ENCODE measurements at regions not wholly inside any gene's neighbourhood (a gene's known extent, or its start where the extent isn't known, plus 50 kb on each side); places are given as distances from the start of the nearest gene placed in this dataset.

DNA sequence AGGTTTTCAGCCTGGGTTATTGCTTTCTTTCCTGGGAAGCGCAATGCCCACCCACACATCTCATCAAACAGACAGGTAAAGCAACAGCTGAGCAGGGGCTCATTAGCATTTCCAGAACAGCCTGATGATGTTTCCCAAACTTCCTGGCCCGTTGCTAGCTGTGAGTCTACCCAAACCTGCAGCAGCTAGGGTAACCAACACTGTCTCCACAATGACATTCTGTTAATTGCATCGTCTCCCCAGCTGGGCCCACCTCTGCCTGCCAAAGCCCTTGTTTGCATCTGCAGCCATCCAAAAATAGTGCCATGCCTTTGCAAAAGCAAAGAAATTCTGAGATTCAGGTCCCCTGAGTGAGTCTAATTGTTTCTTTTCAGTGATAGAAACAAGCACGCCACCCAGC lies 273.0 kb downstream of the MED10 start:
- Histone ChIP-seq H2BK5ac (ENCODE audit: insufficient read length, low read length) (no peak overlapping the region), H3K9me3 (ENCODE audit: control insufficient read depth, low read depth, low read length) (no peaks in the 10 kb centered on the region), H3K79me1 (ENCODE audit: insufficient read depth, low read depth, low read length, poor library complexity, severe bottlenecking) (no peaks in the 10 kb centered on the region), H3K23me2 (ENCODE audit: insufficient read length, low read depth, low read length, poor library complexity, severe bottlenecking) (no peaks in the 10 kb centered on the region), H3K4ac (ENCODE audit: low read depth, low read length) (no peak overlapping the region), H4K20me1 (ENCODE audit: control insufficient read depth, insufficient read depth, insufficient read length) (no peaks in the 10 kb centered on the region), H4K91ac (ENCODE audit: insufficient read length, low read depth, low read length) (no peak overlapping the region), H2BK20ac (ENCODE audit: low read depth, low read length, poor library complexity, severe bottlenecking) (no peak overlapping the region), H3T11ph (ENCODE audit: low read length) (no peak overlapping the region), H3K4me2 (ENCODE audit: insufficient read depth, insufficient read length, low read length) (no peak overlapping the region), H2BK12ac (ENCODE audit: insufficient read length, low read depth, low read length) (no peak overlapping the region), H4K8ac (replicated peaks; ENCODE audit: insufficient read length, low read depth, low read length) (no peak overlapping the region), H3K23ac (ENCODE audit: insufficient read length, low read depth, low read length) (no peak overlapping the region), H3K4me1 (ENCODE audit: insufficient read depth, low read length) (no peaks in the 10 kb centered on the region), H2AK5ac (ENCODE audit: insufficient read length, low read length) (no peak overlapping the region), H3K27me3 (ENCODE audit: insufficient read depth, low read length) (no peaks in the 10 kb centered on the region), H2BK15ac (ENCODE audit: low read depth, low read length) (no peak overlapping the region), H3K9ac (ENCODE audit: extremely low read depth, insufficient read length, low read length) (no peak overlapping the region), H3K79me2 (ENCODE audit: insufficient read depth, low read length) (no peaks in the 10 kb centered on the region), H3K56ac (ENCODE audit: insufficient read length, low read depth, low read length) (no peak overlapping the region), H3K27ac (ENCODE audit: insufficient read length, low read depth, low read length) (no peak overlapping the region), H4K5ac (ENCODE audit: insufficient read length, low read depth, low read length) (no peak overlapping the region), H3K14ac (ENCODE audit: insufficient read depth, low read length) (no peak overlapping the region), H2BK120ac (ENCODE audit: low read depth, low read length, poor library complexity, severe bottlenecking) (no peak overlapping the region), H3K18ac (ENCODE audit: insufficient read length, low read depth, low read length) (no peak overlapping the region), H2AFZ (ENCODE audit: low read length) (no peak overlapping the region)
- TF ChIP-seq, protein P1, sequence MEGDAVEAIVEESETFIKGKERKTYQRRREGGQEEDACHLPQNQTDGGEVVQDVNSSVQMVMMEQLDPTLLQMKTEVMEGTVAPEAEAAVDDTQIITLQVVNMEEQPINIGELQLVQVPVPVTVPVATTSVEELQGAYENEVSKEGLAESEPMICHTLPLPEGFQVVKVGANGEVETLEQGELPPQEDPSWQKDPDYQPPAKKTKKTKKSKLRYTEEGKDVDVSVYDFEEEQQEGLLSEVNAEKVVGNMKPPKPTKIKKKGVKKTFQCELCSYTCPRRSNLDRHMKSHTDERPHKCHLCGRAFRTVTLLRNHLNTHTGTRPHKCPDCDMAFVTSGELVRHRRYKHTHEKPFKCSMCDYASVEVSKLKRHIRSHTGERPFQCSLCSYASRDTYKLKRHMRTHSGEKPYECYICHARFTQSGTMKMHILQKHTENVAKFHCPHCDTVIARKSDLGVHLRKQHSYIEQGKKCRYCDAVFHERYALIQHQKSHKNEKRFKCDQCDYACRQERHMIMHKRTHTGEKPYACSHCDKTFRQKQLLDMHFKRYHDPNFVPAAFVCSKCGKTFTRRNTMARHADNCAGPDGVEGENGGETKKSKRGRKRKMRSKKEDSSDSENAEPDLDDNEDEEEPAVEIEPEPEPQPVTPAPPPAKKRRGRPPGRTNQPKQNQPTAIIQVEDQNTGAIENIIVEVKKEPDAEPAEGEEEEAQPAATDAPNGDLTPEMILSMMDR (conservative IDR thresholded peaks at IDR 0.05) = no peak
- H3K36me3 Mint-ChIP-seq (ENCODE audit: insufficient read depth in 1 of 3, low read depth in 3 of 3) = peaks cover 0 to 3% (median 0%) of the 10 kb centered on the region in 3 experiments; a peak in 2 of 7 replicates
- H3K27ac Mint-ChIP-seq = no peak overlapping the region; a peak in 1 of 7 replicates
- H3K4me3 Mint-ChIP-seq = no peak overlapping the region; a peak in 1 of 5 replicates
- WGBS (ENCODE audit: extremely low coverage, insufficient read length, low lambda C conversion rate) = no CpG with 5 or more reads among the region's 4 CpGs
- peaks cover 6 to 13% of the 10 kb centered on the region in 2 experiments; a peak in 2 of 5 replicates for H3K9me3 Mint-ChIP-seq
- peaks cover 2% of the 10 kb centered on the region; the same call in 1 of the 2 replicates for H3K27me3 Mint-ChIP-seq (ENCODE audit: low read depth)
- no peak for DNase-seq
- peaks cover 10 to 17% of the 10 kb centered on the region in 2 experiments for H3K4me1 Mint-ChIP-seq
